CD4-positive, alpha-beta T cell treated with Interferon gamma for 1 hour (primary cell): ENCODE measurements at regions not wholly inside any gene's neighbourhood (a gene's known extent, or its start where the extent isn't known, plus 50 kb on each side); places are given as distances from the start of the nearest gene placed in this dataset.
"Not testable (repeated sequence)": the region's sequence is repeated elsewhere in the genome, so short reads cannot be mapped to it uniquely, and the experiment has no call there.

Experiments used
- DNase-seq: peaks from one replicate; pipeline ENCODE4 v3.0.0-alpha.2; 2020

- DNase-seq: no peak
These were observed 296.8 kb downstream of the PREX1 start for GRCh38 chr20:48530957-48531356.

- no peak for DNase-seq
These were observed 299.5 kb downstream of the PREX1 start for GRCh38 chr20:48528346-48528745.

DNA sequence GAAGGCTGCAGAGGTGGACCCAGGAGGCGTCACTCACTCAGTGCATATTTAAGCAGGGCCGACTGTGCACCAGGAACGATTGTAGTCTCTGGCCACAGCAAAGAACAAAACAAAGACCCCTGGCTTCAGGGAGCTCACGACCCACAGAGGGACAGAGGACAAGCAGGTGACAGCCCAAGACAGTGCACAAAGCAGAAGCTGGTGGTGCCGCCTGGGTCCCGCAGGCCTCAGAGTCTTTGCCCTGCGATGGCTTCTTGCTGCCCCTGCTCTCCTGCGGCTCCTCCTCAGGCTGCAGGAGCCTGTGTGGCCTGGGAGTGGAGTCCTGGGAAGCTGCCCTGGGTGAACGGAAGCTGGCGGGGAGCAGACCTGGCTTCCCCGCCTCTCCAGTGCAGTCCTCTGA lies 300.0 kb downstream of the PREX1 start:
- DNase-seq: no peak

DNA sequence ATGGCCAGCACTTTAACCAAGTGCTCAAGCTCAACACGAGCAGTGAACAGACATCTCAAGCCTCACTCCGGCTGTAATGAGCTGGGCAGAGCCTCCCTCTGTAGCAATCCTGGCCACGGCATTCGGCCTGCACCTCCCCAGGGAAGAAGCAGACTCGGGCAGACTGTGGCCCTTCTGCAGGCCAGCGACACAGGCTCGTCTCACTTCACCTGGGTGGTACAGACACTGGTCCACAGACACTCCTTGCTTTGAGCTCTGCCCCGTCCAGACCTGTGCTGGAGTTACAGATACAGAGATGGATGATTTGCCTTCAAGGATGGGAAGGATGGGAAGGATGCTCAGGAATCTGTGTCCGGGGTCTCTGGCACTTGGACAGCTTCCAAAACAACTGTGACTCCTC lies 300.9 kb downstream of the PREX1 start:
- no peak for DNase-seq

DNA sequence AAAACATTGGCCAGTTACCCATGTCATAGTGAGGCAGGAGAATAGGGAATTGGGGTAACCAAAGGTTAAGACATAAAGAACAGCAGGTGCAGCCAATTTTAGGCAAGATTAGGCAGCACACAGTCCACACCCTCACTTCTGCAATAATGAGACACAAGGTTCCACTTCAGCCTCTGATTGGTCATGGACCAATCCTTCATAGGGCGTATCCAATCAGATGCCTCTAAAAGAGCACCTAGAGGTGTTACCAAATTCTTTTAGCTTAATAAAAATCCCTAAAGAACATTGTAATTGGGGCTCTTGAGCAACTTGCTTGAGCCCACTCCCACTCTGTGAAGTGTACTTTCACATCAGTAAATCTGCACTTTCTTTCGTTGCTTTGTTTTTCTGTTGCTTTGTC lies 302.4 kb downstream of the PREX1 start:
- no peak for DNase-seq

DNA sequence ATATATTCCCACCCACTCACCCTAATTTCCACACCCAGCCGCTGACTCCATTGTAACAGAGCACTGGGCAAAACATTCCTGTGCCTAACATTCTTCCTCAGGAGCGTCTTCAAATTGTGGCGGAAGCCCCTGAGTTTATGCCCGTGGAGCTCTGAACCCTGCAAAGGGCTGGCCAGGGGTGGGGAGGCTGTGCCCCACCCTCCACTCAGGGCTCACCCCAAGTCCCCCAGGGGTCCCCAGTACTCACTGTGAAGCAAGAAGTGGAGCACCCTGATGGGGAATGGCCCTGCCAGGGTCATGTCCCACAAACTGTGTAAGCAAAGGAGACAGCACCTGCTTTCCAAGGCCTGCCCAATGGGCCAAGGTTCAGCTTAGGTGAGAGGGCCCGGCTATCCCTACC lies 303.2 kb downstream of the PREX1 start:
- DNase-seq: no peak

DNA sequence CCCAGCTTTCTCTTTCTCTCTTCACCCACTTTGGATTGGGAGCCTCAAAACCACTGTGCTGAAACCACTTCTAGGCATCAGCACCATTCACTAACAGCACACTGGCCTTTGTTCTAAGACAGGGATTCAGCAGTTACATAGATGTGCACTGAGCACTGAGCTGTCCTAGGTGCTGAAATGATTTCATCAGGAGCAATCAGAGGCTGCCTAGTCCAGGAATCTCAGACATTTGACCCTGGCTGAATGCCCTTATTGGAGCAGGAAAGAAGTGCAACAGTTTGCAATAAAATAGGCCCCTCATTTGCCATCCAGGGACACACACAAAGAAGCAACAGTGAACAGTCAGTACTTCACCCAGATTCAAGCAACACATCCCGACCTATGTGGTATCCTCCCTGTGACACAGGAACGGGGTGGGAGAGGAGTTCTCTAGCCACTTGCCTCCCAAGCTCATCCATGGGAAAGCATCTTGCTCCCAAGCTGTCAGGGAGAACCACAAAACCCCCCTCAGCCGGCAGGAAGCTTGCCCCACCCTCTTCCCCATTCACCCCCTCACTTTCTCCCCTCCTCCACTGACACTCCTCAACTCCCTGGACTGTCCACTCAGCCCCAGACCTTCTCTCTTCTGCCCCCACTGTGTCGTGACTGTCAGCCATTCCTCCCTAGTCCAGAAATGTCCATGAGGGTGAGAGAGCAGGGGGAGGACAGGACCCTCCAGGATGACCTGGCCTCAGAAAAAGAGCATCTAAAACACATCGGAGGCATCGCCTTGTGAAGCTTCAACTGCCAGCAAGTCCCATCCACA lies 304.4 kb downstream of the PREX1 start:
- DNase-seq: no peak

DNA sequence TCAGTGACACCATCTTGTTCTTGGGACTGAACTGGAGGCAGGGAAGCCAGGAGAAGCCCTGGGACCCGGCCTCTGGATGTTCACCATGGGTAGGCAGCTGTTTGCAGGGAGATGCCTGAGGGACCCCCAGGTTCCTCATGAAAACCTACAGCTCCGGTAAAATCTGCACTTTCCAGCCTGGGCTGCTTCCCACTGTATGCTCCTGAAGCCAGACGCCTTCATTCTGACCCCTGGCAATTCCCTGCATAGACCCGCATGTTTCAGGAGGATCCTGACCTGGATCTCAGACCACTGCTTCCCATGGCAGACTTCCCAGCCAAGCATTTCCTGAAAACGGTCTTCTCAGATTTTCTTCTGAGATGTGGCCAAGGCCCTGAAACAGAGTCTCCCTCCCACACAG lies 306.7 kb downstream of the PREX1 start:
- no peak for DNase-seq

GRCh38 chr20:48516196-48516595 lies 311.6 kb downstream of the PREX1 start:
- DNase-seq: not testable (repeated sequence)

- DNase-seq: not testable (repeated sequence)
These were observed 313.2 kb downstream of the PREX1 start for GRCh38 chr20:48514577-48514976.

GRCh38 chr20:48512539-48512938 lies 315.3 kb downstream of the PREX1 start:
- not testable (repeated sequence) for DNase-seq

DNA sequence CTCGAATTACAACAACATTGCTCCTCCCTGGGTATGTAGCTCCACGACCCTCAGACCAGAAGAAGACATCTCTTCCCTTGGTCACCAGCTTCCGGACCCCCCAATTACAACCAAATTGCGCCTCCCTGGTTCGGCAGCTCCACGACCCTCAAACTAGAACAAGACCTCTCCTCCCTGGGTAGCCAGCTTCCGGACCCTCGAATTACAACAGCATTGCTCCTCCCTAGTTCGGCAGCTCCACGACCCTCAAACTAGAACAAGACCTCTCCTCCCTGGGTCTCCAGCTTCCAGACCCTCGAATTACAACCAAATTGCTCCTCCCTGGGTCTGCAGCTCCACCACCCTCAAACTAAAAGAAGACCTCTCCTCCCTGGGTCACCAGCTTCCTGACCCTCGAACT lies 322.7 kb downstream of the PREX1 start:
- not testable (repeated sequence) for DNase-seq

DNA sequence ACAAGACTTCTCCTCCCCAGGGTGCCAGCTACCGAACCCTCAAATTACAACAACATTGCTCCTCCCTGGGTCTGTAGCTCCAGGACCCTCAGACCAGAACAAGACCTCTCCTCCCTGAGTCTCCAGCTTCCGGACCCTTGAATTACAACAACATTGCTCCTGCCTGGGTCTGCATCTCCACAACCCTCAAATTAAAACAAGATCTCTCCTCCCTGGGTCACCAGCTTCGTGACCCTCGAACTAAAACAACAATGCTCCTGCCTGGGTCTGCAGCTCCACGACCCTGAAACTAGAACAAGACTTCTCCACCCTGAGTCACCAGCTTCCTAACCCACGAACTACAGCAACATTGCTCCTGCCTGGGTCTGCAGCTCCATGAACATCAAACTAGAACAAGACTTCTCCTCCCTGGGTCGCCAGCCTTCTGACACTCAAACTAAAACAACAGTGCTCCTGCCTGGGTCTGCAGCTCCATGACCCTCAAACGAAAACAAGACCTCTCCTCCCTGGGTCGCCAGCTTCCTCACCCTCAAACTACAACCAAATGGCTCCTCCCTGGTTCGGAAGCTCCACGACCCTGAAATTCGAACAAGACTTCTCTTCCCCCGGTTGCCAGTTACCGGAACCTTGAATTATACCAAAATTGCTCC lies 324.5 kb downstream of the PREX1 start:
- no peak for DNase-seq

GRCh38 chr20:48502758-48503157 lies 325.0 kb downstream of the PREX1 start:
- no peak for DNase-seq

DNA sequence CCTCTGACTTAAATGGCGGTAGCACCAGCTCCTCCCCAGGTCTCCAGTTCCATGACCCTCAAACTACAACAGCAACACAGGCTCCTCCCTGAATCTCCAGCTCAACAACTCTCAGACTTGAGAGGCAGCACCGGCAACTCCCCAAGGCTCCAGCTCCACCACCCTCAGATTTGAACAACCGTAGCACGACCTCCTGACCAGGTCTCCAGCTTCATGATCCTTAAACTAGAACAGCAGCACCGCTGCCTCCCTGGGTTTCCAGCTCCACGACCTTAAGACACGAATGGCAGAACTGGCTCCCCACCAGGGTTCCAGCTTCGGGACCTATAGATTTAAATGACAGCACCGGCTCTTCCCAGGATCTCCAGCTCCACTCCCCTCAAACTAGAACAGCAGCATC lies 325.8 kb downstream of the PREX1 start:
- no peak for DNase-seq

GRCh38 chr20:48500900-48501299 lies 326.9 kb downstream of the PREX1 start:
- DNase-seq: not testable (repeated sequence)

GRCh38 chr20:48498939-48499338 lies 328.9 kb downstream of the PREX1 start:
- DNase-seq: not testable (repeated sequence)

DNA sequence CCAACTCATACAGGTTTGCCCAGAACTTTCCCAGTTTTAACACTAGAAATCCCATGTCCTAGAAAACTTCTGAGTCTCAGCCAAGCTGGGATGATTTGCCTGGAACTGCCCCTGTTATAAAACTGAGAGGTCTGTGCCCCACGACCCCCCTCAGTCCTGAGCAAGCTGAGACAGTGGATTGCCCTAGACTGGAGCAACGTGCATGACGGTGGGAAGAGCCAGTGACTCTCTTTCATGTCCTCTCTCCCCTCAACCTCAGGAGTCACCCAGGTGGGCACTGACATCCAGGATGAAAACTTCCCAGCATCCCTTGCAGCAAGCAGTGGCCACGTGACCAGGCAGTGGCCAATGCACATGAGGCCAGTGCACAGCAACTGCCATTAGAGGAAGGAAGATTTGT lies 329.7 kb downstream of the PREX1 start:
- DNase-seq: not testable (repeated sequence)

DNA sequence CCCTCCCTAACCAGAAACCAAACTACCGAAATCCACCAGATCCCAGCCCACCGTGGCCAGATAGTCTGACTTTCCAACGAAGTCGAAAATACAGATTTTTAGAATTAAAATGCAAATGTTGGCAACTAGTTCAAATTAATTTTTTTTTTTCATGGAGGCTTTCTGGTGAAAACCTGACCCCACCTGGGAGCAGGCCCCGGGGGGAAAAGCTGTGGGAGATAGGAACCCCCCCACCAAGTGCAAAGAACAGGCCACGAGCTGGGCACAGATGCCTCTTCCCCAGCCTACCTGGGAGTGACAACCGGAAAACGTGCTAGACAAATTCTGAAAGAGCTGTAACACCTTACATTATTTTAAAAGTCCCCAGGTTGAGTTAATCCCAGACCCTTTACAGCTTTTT lies 333.8 kb downstream of the PREX1 start:
- DNase-seq: no peak

DNA sequence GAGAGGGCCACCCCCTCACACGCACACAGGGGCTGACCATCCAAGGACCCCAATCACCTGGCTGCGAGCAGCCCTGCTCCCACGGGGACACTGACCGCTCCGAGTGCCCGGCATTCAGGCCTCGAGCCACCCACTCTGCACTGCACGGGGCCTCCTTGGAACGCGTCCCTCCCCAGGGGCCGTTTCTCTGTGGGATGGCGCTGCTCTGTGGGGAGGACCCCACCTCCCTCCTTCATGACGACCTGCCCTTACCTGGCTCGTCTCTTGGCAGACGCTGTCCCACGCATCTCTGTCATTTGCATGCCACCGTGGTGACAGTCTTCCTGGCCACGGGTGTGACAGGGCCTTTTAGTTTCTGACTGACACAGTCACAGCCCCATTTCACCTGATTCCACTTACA lies 334.5 kb downstream of the PREX1 start:
- DNase-seq: not testable (repeated sequence)

DNA sequence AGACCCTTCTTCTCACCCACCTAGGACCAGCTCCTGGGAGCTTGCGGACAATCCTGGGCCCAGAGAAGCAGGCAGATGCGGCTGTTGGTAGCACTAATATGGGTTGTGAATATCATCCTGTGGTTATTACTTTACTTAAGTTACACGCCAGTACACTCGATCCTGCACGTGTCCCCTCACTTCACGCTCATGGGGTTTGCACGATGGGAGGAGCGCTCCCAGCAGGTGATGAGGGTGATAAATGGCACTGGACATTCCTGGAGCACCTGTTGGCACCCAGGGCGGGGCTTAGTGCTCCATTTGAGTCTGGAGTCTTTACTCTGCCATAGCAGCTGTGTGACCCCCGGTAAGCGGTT lies 335.1 kb downstream of the PREX1 start:
- no peak for DNase-seq

DNA sequence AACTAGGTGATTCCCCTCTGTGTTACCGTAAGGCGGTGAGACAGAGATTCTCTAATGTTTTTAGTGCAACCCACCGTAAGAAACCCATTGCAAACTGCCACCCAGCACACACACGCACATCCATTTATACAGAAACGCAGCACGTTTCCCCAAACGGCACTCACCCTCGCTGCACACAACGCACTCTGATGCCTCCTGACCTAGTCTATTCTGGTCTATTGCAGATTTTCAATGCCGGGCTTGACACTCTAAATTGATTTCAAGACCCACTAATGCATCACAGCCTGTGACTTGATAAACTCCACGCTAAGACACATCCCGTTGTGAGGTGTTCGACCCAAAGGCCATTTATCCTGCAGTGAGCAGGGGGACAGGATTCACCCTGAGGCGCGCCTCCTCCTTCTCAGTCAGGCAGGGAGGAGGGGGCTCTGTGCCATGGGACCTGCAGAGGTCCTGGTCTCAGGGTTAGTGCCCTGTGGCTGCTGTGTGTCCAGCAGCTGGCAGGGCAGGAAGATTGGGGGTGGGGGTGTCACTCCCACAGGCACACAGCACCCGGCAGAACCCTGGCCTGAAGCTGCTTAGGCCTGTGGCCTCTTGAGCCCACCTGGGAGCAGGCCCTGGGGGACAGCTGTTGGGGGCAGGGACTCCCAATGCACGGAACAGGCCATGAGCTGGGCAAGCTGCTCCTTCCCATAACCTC lies 335.6 kb downstream of the PREX1 start:
- no peak for DNase-seq

DNA sequence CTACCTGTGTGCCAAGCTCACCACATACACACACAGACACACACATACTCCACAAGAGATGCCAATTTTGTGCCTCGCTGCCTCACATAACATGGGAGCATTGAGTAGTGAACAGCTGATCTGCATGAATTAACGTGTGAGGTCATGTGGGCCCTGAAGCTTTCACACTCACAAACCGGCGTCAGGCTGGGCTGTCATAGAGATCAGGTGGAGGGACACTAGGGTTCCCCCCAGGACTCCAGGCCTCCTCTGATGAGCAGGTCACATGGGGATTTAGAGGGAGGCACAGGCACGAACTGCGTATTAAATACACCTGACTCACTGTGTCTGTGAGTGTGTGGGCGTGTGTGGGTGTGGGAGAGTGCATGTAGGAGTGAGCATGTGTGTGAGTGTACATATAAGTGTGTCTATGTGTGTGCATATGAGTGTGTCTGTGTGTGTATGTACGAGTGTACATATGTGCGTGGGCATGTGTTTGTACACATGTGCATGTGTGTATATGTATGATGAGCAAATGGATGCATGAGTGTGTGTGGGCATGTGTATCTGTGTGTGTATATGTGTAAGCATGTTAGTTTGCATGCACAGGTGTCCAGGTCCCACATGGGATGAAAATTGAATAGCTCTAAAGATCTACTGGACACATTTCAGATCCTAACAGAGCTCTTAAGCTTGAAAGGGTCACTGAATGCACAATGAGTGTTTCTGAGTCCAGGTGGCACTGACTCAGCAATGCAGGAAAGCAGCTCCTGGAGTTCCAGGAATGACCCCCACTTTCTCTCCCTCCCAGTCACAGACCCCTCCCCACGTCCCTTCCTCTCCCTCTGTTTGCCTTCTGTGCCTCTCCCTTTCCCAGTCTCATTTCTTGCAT lies 336.6 kb downstream of the PREX1 start:
- DNase-seq: no peak
